Right forelimb (tissue), 1 donor: ENCODE measurements at regions not wholly inside any gene's neighbourhood (a gene's known extent, or its start where the extent isn't known, plus 50 kb on each side); places are given as distances from the start of the nearest gene placed in this dataset.

Source experiments
- DNase-seq: peaks from one replicate; pipeline ENCODE4 v3.0.0-alpha.2; 2018

- DNase-seq: no peak
Measured at GRCh38 chr12:34348064-34348463, 325.8 kb downstream of the ALG10 start.

- DNase-seq: no peak
Measured at GRCh38 chr12:34348836-34349672, 326.8 kb downstream of the ALG10 start.

DNA sequence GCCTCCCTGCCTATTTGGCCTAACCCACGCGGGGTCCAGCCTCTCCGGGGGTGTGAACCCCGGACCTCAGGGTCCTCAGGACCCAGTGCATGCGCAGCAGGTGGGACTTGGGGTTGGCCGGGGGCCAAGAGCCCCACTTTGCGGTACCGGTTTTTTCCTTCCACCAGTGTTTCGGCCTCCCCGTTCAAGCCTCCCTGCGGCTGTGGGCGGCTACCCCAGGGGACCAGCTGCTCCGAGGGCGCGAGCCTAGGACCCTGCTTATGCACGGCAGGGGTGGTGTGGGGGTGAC lies 327.3 kb downstream of the ALG10 start:
- no peak for DNase-seq

GRCh38 chr12:34350092-34351041 lies 328.1 kb downstream of the ALG10 start:
- DNase-seq: no peak

DNA sequence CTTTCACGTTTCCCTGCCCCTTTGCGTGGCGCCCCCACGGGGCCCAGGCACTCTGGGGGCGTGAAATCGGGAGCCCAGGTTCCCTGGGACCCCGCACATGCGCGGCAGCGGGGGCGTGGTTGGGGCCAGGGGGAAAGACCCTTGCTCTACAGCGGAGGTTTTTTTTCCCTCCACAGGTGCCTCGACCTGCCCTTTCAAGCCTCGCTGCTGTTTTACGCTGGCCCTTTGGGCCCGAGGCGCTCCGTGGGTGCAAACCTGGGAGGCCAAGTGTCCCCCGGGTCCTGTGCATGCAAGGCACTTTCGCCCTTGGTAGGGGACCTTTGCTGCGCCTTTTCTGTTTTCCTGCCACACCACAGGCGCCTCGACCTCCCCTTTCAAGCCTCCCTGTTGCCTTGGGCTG lies 329.8 kb downstream of the ALG10 start:
- no peak for DNase-seq

DNA sequence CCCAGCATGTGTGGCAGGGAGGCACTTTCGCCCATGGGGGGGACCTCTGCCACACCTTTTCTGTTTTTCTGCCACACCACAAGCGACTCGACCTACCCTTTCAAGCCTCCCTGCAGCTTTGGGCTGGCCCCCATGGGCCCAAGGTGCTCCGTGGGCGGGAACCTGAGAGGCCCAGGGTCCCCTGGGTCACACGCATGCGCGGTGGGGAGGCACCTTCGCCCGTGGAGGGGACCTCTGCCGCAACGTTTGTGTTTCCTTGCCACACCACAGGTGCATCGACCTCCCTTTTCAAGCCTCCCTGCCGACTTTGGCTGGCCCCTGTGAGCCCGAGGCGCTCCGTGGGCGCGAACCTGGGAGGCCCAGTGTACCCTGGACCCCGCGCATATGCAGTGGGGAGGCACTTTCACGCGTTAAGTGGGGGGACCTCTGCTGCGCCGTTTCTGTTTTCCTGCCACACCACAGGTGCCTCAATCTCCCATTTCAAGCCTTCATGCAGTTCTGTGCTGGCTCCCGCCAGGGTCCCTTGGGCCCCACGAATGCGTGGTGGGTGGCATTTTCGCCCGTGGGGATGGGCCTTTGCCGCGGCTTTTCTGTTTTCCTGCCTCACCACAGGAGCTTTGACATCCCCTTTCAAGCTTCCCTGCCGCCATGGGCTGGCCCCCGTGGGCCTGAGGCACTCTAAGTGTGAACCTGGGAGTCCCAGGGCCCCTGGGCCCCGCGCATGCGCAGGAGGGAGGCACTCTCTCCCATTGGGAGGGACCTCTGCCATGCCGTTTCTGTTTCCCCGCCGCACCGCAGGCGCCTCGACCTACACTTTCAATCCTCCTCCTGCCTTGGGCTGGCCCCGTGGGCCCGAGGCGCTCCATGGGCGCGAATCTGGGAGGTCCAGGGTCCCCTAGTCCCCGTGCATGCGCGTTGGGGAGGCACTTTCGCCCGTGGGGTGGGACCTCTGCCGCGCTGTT lies 332.2 kb downstream of the ALG10 start:
- no peak for DNase-seq

- DNase-seq: no peak
Measured at GRCh38 chr12:34356233-34356987, 334.1 kb downstream of the ALG10 start.

- no peak for DNase-seq
Measured at GRCh38 chr12:34357791-34358190, 335.5 kb downstream of the ALG10 start.

- DNase-seq: no peak
Measured at GRCh38 chr12:34358198-34358597, 335.9 kb downstream of the ALG10 start.

DNA sequence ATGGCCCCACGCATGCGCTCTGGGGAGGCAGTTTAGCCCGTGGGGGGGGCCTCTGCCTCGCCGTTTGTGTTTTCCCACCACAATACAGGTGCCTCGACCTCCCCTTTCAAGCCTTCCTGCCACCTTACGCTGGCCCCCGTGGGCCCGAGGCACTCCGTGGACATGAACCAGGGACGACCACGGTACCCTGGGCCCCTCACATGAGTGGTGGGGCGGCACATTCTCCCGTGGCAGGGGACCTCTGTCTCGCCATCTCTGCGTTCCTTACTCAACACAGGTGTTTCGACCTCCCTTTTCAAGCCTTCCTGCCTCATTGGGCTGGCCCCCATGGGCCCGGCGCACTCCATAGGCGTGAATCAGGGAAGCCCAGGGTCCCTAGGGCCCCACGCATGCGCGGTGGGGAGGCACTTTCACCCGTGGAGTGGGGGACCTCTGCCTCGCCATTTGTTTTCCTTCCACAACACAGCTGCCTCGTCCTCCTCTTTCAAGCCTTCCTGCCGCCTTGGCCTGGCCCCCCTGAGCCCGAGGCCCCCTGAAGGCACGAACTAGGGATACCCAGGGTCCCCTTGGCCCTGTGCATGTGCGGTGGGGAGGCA lies 339.5 kb downstream of the ALG10 start:
- no peak for DNase-seq

GRCh38 chr12:34363050-34363673 lies 340.9 kb downstream of the ALG10 start:
- DNase-seq: no peak

GRCh38 chr12:34368079-34368478 lies 345.8 kb downstream of the ALG10 start:
- DNase-seq: no peak

DNA sequence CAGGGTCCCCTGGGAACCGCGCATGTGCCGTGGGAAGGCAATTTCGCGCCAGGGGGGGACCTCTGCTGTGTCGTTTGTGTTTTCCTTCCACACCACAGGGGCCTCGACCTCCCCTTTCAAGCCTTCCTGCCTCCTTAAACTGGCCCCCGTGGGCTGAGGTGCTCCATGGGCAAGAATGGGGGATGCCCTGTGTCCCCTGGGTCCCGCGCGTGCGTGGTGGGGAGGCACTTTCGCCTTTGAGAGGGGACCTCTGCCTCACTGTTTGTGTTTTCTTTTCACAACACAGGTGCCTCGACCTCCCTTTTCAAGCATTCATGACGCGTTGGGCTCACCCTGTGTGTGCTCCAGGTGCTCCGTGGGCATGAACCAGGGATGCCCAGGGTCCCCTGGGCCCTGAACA lies 348.8 kb downstream of the ALG10 start:
- DNase-seq: no peak

GRCh38 chr12:34372003-34372402 lies 349.7 kb downstream of the ALG10 start:
- DNase-seq: no peak

- no peak for DNase-seq
Measured at GRCh38 chr12:34373926-34374325, 351.6 kb downstream of the ALG10 start.

DNA sequence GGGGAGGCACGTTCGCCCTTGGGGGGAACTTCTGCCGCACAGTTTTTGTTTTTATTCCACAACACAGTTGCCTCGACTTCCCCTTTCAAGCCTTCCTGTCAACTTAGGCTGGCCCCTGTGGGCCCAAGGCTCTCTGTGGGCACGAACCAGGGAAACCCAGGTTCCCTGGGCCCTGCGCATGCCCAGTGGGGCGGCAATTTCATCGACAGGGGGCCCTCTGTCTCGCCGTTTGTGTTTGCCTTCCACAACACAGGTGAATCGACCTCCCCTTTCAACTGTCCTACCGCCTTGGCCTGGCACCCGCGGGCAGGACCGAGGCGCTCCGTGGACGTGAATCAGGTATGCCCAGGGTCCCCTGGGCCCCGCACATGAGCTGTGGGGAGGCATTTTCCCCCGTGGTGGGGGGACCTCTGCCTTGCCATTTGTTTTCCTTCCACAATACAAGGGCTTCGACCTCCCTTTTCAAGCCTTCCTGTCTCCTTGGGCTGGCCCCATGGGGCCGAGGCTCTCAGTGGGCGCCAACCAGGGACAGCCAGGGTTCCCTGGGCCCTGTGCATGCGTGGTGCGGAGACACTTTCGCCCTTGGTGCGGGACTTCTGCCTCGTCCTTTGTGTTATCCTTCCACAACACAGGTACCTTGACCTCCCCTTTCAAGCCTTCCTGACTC lies 354.0 kb downstream of the ALG10 start:
- DNase-seq: no peak

GRCh38 chr12:34377243-34378035 lies 355.1 kb downstream of the ALG10 start:
- no peak for DNase-seq

DNA sequence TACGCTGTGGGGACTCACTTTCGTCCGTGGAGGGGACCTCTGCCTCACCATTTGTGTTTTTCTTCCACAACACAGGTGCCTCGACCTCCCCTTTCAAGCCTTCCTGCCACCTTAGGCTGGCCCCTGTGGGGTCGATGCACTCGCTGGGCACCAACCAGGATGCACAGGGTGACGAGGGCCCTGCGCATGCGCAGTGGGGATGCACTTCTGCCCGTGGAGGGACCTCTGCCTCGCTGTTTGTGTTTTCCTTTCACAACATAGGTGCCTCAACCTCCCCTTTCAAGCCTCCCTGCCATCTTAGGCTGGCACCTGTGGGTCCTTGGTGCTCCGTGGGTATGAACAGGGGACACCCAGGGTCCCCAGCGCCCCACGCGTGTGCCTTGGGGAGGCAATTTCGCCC lies 356.8 kb downstream of the ALG10 start:
- no peak for DNase-seq

- DNase-seq: no peak
Measured at GRCh38 chr12:34384693-34385092, 362.4 kb downstream of the ALG10 start.

DNA sequence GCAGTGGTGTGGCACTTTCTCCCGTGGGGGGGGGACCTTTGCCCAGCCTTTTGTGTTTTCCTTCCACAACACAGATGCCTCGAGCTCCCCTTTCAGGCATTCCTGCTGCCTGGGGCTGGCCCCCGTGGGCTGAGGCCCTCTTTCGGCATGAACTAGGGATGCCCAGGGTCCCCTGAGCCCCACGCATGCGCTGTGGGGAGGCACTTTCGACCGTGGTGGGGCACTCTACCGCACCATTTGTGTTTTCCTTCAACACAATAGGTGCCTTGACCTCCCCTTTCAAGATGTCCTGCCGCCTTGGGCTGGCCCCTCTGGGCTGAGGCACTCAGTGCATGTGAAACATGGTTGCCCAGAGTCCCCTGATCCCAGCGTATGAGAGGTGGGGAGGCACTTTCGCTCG lies 363.7 kb downstream of the ALG10 start:
- DNase-seq: no peak
